Chondrocyte (in vitro differentiated cells): ENCODE measurements at regions not wholly inside any gene's neighbourhood (a gene's known extent, or its start where the extent isn't known, plus 50 kb on each side); places are given as distances from the start of the nearest gene placed in this dataset.

Source experiments
- DNase-seq: peaks from one replicate; pipeline ENCODE4 v3.0.0; 2021; ENCODE audit warnings: mixed read lengths, low spot score
- H3K27ac Mint-ChIP-seq: one replicate; pipeline ENCODE4 v1.8.0; 2021; ENCODE audit warnings: mild to moderate bottlenecking, moderate library complexity, mixed read lengths; ENCODE audit not compliant: unreplicated experiment
- H3K27me3 Mint-ChIP-seq: 2 replicates; pipeline ENCODE4 v1.8.0; 2021; ENCODE audit warnings: low read depth, mixed read lengths
- H3K36me3 Mint-ChIP-seq: 2 replicates; pipeline ENCODE4 v1.8.0; 2021; ENCODE audit warnings: low read depth, mixed read lengths
- H3K4me1 Mint-ChIP-seq: 2 replicates; pipeline ENCODE4 v1.8.0; 2021; ENCODE audit warnings: low read depth, mild to moderate bottlenecking, mixed read lengths
- H3K4me3 Mint-ChIP-seq: one replicate; pipeline ENCODE4 v1.8.0; 2021; ENCODE audit warnings: mild to moderate bottlenecking, moderate library complexity, mixed read lengths; ENCODE audit not compliant: unreplicated experiment
- H3K9me3 Mint-ChIP-seq: 2 replicates; pipeline ENCODE4 v1.8.0; 2021; ENCODE audit warnings: low read depth, mixed read lengths
- CTCF ChIP-seq: fragments of 200-600 bp; sonication (generic); IDR thresholded peaks from 2 replicates; pipeline ENCODE4 v1.5.0; 2021; ENCODE audit warnings: antibody characterized with exemption, mild to moderate bottlenecking, moderate library complexity

- no peak for TF ChIP-seq CTCF
- no peaks in the 10 kb centered on the region for H3K4me1 Mint-ChIP-seq
- no peak for DNase-seq
- no peaks in the 10 kb centered on the region for H3K36me3 Mint-ChIP-seq
- H3K4me3 Mint-ChIP-seq, result no peak overlapping the region
- H3K9me3 Mint-ChIP-seq, result no peaks in the 10 kb centered on the region
- H3K27ac Mint-ChIP-seq, result no peak overlapping the region
- peaks cover 11% of the 10 kb centered on the region for H3K27me3 Mint-ChIP-seq
These were observed 166.7 kb downstream of the TINAG start for GRCh38 chr6:54474898-54475297.

DNA sequence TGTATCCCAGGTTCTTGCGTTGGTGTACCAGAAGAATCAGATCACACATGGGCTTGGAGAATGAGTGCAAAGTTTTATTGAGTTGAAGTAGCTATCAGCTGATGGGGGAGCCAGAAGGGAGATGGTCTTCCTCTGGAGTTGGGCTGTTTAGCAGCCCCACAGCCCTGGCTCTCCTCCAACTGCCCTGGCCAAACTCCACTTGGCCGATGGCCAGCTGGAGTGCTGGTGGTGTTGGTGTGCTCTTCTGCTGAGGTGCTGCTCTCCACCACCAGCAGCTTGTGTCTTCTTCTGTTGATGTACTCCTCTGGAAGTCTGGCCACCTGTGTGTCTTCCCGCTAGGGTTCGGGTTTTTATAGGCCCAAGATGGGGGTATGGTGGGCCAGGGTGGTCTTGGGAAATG is 172.8 kb downstream of the TINAG start:
- TF ChIP-seq CTCF, result no peak
- peaks cover 2% of the 10 kb centered on the region for H3K36me3 Mint-ChIP-seq
- H3K9me3 Mint-ChIP-seq, result peaks cover 4% of the 10 kb centered on the region

GRCh38 chr6:54491431-54491830 is 183.2 kb downstream of the TINAG start:
- H3K4me3 Mint-ChIP-seq, result no peak overlapping the region
- no peak overlapping the region for H3K27ac Mint-ChIP-seq
- H3K27me3 Mint-ChIP-seq, result no peaks in the 10 kb centered on the region
- H3K9me3 Mint-ChIP-seq, result peaks cover 31% of the 10 kb centered on the region
- no peak for DNase-seq
- peaks cover 8% of the 10 kb centered on the region for H3K36me3 Mint-ChIP-seq
- TF ChIP-seq CTCF, result no peak
- peaks cover 5% of the 10 kb centered on the region for H3K4me1 Mint-ChIP-seq

More for the DNA sequence above, 172.8 kb downstream of the TINAG start:
- Mint-ChIP-seq H3K4me1 (no peaks in the 10 kb centered on the region), H3K4me3 (no peak overlapping the region), H3K27ac (no peak overlapping the region), H3K27me3 (peaks cover 1% of the 10 kb centered on the region)
- no peak for DNase-seq

DNA sequence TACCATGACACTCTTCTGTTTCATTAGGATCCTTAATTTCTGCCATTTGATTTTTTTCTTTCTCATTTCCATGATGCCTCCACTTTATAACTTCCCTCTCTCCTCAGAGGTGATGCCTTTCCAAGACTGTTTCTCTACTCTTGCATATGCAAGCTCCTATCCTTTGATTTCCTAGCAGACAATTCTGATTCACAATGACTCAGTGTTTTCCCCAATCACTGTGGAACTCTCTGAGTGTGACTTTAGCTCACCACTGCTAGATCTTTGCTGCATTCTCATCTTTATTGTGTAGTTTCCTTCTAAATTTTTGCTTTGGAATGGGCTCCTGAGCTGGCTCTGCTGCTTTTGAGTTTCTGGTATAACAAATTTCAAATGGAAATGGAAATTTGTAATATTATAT is 184.9 kb downstream of the TINAG start:
- Mint-ChIP-seq H3K4me1 (peaks cover 5% of the 10 kb centered on the region), H3K36me3 (peaks cover 8% of the 10 kb centered on the region), H3K27me3 (no peaks in the 10 kb centered on the region), H3K27ac (no peak overlapping the region), H3K4me3 (no peak overlapping the region), H3K9me3 (peaks cover 32% of the 10 kb centered on the region)
- no peak for DNase-seq
- no peak for TF ChIP-seq CTCF

DNA sequence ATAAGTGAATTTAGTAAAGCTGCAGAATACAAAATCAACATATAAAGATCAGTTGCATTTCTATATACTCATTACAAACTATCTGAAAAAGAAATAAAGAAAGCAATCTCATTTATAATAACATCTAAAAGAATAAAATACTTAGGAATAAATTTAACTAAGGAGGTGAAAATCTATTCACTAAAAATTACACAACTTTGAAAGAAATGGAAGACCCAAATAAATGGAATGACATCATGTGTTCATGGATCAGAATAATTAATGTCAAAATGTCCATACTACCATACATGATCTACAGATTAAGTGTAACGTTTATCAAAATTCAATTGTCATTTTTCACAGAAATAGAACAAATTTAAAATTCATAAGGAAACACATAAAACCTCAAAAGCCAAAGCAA is 194.9 kb downstream of the TINAG start:
- H3K4me1 Mint-ChIP-seq, result no peaks in the 10 kb centered on the region
- H3K27ac Mint-ChIP-seq, result no peak overlapping the region
- H3K4me3 Mint-ChIP-seq, result no peak overlapping the region
- no peaks in the 10 kb centered on the region for H3K36me3 Mint-ChIP-seq
- TF ChIP-seq CTCF, result no peak
- no peaks in the 10 kb centered on the region for H3K27me3 Mint-ChIP-seq
- no peak for DNase-seq
- peaks cover 22% of the 10 kb centered on the region for H3K9me3 Mint-ChIP-seq
